OCI-LY7 (cell line): ENCODE measurements at regions not wholly inside any gene's neighbourhood (a gene's known extent, or its start where the extent isn't known, plus 50 kb on each side); places are given as distances from the start of the nearest gene placed in this dataset.

ENCODE experiments used
- EZH2phosphoT487 ChIP-seq: fragments of 200-600 bp; sonication (generic); IDR thresholded peaks from 2 replicates; pipeline ENCODE4 v1.6.1; 2018; ENCODE audit warnings: low read depth, borderline replicate concordance, mild to moderate bottlenecking, mixed run types, antibody characterized with exemption, low read length, moderate library complexity, mixed read lengths
- TF ChIP-seq, protein P1 (sequence below): fragments of 200-600 bp; sonication (generic); conservative IDR thresholded peaks from 2 replicates; pipeline ENCODE4 v1.5.1; 2014; ENCODE audit warnings: mild to moderate bottlenecking, antibody characterized with exemption, low read length, moderate library complexity, mixed read lengths

DNA sequence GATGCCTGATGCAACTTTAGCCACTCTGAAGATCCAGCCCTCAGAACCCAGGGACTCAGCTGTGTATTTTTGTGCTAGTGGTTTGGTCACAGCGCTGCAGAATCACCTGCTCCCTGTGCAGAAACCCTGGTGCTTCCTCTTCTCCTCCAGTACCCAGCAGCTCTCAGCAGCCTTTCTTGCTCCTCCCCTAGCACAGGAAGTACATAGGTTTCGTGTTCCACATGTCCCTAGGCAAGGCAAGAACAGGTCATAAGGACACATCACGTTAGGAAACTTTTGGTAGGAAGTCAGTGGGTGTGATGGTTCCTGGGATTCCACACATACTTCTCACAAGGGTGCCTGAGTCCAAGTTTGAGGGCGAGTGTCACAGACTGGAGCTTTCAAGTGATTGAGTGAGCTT, 167.9 kb upstream of the PRSS1 start:
- TF ChIP-seq, protein P1, sequence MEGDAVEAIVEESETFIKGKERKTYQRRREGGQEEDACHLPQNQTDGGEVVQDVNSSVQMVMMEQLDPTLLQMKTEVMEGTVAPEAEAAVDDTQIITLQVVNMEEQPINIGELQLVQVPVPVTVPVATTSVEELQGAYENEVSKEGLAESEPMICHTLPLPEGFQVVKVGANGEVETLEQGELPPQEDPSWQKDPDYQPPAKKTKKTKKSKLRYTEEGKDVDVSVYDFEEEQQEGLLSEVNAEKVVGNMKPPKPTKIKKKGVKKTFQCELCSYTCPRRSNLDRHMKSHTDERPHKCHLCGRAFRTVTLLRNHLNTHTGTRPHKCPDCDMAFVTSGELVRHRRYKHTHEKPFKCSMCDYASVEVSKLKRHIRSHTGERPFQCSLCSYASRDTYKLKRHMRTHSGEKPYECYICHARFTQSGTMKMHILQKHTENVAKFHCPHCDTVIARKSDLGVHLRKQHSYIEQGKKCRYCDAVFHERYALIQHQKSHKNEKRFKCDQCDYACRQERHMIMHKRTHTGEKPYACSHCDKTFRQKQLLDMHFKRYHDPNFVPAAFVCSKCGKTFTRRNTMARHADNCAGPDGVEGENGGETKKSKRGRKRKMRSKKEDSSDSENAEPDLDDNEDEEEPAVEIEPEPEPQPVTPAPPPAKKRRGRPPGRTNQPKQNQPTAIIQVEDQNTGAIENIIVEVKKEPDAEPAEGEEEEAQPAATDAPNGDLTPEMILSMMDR: no peak
- no peak for TF ChIP-seq EZH2phosphoT487
